Large intestine (tissue), 3 donors: ENCODE measurements at regions not wholly inside any gene's neighbourhood (a gene's known extent, or its start where the extent isn't known, plus 50 kb on each side); places are given as distances from the start of the nearest gene placed in this dataset.

ENCODE experiments used
- DNase-seq, 2 donors: peaks; one replicate each; pipeline versions ENCODE4 v3.0.0 to v3.0.0-alpha.2; 2013
- H3K27ac ChIP-seq: one replicate; pipeline ENCODE4 v1.5.1; 2013; ENCODE audit warnings: low read length
- H3K27me3 ChIP-seq: 2 replicates; pipeline ENCODE4 v1.6.1; 2013; ENCODE audit warnings: low read length; ENCODE audit not compliant: control insufficient read depth, insufficient read depth
- H3K36me3 ChIP-seq: 2 replicates; pipeline ENCODE4 v1.6.1; 2013; ENCODE audit warnings: low read length; ENCODE audit not compliant: control insufficient read depth, insufficient read depth
- H3K4me1 ChIP-seq: one replicate; pipeline ENCODE4 v1.6.1; 2013; ENCODE audit warnings: low read length; ENCODE audit not compliant: control insufficient read depth, insufficient read depth
- H3K4me3 ChIP-seq: one replicate; pipeline ENCODE4 v1.5.1; 2013; ENCODE audit warnings: low read length
- H3K9me3 ChIP-seq: one replicate; pipeline ENCODE4 v1.6.1; 2013; ENCODE audit warnings: mild to moderate bottlenecking, low read depth, low read length, moderate library complexity; ENCODE audit not compliant: control insufficient read depth
- WGBS: methylation state at CpG from one replicate; pipeline ENCODE4 v1.1.5; 2013; ENCODE audit warnings: low lambda C conversion rate; ENCODE audit not compliant: insufficient coverage; 5-methylcytosine and 5-hydroxymethylcytosine counted together

DNA sequence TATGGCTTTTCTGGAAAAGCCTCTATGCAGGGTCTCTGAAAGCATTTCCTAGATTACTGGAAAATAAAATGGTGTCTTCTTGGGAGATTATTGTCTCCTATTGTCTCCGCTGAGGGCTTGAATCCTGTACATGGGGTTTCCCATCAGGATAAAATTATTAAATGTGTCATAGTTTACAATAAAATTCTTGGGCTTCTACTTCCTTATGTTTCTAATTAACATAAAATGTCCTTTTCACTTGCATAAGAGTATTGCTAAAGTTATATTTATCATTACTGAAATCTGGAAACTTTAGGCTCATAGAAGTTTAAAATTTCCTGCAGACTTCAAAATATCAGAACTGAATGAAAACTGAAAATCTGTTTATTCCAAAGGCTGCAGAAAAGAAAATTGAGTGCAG, 595.5 kb upstream of the AGTR1 start:
- DNase-seq, result no peak
- H3K36me3 ChIP-seq, result no peaks in the 10 kb centered on the region
- no peak overlapping the region for H3K4me3 ChIP-seq
- H3K9me3 ChIP-seq, result no peaks in the 10 kb centered on the region
- H3K27me3 ChIP-seq, result no peaks in the 10 kb centered on the region
- 100% methylated on average over 1 of the region's 1 CpG for WGBS
- H3K27ac ChIP-seq, result no peak overlapping the region
- H3K4me1 ChIP-seq, result no peaks in the 10 kb centered on the region

DNA sequence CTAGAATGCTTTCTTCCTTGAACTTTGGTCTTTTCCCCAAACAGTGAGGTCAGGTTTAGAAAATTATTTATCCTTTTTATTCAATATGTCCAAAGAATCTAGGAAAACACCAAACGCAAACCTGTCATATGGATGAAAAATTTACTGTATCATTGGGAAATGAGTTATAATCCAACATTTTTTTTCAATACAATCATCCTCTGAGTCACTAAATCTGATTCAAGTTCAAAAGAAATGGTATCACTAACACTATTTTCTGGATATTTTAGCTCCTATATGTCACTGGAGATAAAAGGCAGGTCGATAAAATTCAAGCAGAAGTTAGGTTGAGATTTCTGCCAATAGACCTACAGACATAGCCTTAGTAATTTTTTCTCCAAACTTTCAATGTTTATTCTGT, 591.6 kb upstream of the AGTR1 start:
- Histone ChIP-seq H3K36me3 (no peaks in the 10 kb centered on the region), H3K4me3 (no peak overlapping the region), H3K27me3 (no peaks in the 10 kb centered on the region), H3K27ac (no peak overlapping the region), H3K4me1 (no peaks in the 10 kb centered on the region), H3K9me3 (no peaks in the 10 kb centered on the region)
- WGBS, result 80% methylated on average over 1 of the region's 2 CpGs
- no peak for DNase-seq

DNA sequence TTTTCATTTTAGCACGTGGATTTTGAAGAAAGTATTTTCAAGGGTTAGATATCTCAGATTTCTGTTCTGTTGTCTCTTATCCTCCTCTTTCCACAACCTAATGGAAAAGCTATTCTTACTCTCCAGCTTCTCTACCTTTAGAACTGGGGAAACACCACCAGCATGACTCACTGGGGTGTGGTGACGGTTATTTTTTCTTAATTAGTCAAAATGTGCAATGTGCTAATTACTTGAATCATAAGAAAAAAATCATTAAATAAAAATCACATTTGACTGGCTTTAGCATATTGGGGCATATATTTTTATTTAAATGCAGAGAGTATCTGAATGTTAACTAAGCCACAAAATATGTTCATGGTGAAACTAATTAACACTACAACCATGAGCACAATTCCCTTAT, 570.7 kb upstream of the AGTR1 start:
- 53% methylated on average over 2 of the region's 2 CpGs for WGBS
- Histone ChIP-seq H3K4me1 (no peaks in the 10 kb centered on the region), H3K27me3 (no peaks in the 10 kb centered on the region), H3K27ac (no peak overlapping the region), H3K9me3 (no peaks in the 10 kb centered on the region), H3K36me3 (no peaks in the 10 kb centered on the region), H3K4me3 (no peak overlapping the region)
- DNase-seq, result no peak

DNA sequence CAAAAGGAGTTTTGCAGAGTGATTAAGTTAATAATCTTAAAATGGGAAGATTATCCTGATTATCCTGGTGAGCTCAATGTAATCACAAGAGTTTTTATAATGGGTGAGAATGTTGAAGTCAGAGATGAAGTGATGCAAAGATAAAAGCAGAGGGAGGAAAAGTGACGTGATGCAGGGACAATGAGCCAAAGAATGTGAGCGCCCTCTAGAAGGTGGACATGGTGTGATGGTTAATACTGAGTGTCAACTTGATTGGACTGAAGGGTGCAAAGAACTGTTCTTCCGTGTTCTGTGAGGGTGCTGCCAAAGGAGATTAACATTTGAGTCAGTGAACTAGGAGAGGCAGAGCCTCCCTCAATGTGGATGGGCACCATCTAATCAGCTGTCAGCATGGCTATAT, 569.6 kb upstream of the AGTR1 start:
- Histone ChIP-seq H3K4me3 (no peak overlapping the region), H3K9me3 (no peaks in the 10 kb centered on the region), H3K36me3 (no peaks in the 10 kb centered on the region), H3K4me1 (no peaks in the 10 kb centered on the region), H3K27ac (no peak overlapping the region), H3K27me3 (no peaks in the 10 kb centered on the region)
- DNase-seq, result no peak
- WGBS, result no CpG with 5 or more reads among the region's 3 CpGs

GRCh38 chr3:148131990-148132638, 565.6 kb upstream of the AGTR1 start:
- no CpG with 5 or more reads among the region's 3 CpGs for WGBS
- Histone ChIP-seq H3K4me1 (no peaks in the 10 kb centered on the region), H3K27me3 (no peaks in the 10 kb centered on the region), H3K4me3 (no peak overlapping the region), H3K36me3 (no peaks in the 10 kb centered on the region), H3K27ac (no peak overlapping the region), H3K9me3 (no peaks in the 10 kb centered on the region)
- DNase-seq, result no peak

DNA sequence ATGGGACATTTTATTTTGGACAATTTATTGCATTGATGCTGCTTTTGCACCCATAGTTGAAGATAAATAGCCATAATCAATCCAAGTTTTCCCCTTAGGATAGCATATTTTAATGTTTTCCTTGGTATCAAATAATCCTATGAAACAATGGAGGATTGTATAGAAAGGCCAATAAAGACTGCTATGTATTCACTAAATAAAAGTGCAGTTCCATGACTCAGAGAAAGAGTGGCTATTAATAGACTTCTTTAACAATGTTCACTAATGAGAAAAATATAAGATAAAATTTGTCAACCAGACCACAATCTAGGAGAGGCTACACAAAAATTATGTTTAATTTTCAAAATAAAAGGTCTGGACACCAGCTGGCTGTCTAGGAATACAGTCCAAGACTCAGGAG, 560.9 kb upstream of the AGTR1 start:
- DNase-seq, result no peak
- Histone ChIP-seq H3K36me3 (no peaks in the 10 kb centered on the region), H3K27me3 (no peaks in the 10 kb centered on the region)

DNA sequence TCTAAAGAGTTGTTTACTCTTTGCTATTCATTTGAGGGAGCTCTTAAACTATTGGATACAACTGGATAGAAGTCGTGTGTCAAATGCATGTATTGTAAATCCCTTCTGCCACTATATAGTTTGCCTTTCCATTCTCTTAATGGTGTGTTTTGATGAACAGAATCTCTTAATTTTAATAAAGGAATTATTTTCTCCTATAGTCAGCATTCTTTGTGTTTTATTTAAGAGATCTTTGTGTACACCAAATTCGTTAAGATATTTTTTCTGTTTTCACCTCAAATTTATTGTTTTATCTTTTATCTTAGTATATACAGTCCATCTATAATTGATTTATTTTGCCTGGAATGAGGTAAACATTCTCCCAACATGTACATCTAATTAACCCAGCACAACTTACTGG, 551.5 kb upstream of the AGTR1 start:
- H3K27me3 ChIP-seq, result no peaks in the 10 kb centered on the region
- H3K4me1 ChIP-seq, result no peaks in the 10 kb centered on the region
- H3K9me3 ChIP-seq, result no peaks in the 10 kb centered on the region
- no peak overlapping the region for H3K4me3 ChIP-seq
- 71% methylated on average over 2 of the region's 2 CpGs for WGBS
- no peak for DNase-seq
- H3K27ac ChIP-seq, result no peak overlapping the region
- no peaks in the 10 kb centered on the region for H3K36me3 ChIP-seq

More for the DNA sequence above, 560.9 kb upstream of the AGTR1 start:
- Histone ChIP-seq H3K27ac (no peak overlapping the region), H3K4me3 (no peak overlapping the region), H3K9me3 (no peaks in the 10 kb centered on the region), H3K4me1 (no peaks in the 10 kb centered on the region)

GRCh38 chr3:148146947-148147826, 550.5 kb upstream of the AGTR1 start:
- DNase-seq, result no peak
- WGBS, result 57% methylated on average over 1 of the region's 2 CpGs
- no peaks in the 10 kb centered on the region for H3K4me1 ChIP-seq
- no peaks in the 10 kb centered on the region for H3K36me3 ChIP-seq
- no peak overlapping the region for H3K27ac ChIP-seq
- no peaks in the 10 kb centered on the region for H3K27me3 ChIP-seq
- H3K9me3 ChIP-seq, result no peaks in the 10 kb centered on the region
- H3K4me3 ChIP-seq, result no peak overlapping the region

GRCh38 chr3:148147903-148148302, 549.8 kb upstream of the AGTR1 start:
- no peak overlapping the region for H3K4me3 ChIP-seq
- H3K27me3 ChIP-seq, result no peaks in the 10 kb centered on the region
- no peaks in the 10 kb centered on the region for H3K4me1 ChIP-seq
- H3K9me3 ChIP-seq, result no peaks in the 10 kb centered on the region
- no peak for DNase-seq
- H3K36me3 ChIP-seq, result no peaks in the 10 kb centered on the region
- H3K27ac ChIP-seq, result no peak overlapping the region
- 100% methylated on average over 1 of the region's 2 CpGs for WGBS

DNA sequence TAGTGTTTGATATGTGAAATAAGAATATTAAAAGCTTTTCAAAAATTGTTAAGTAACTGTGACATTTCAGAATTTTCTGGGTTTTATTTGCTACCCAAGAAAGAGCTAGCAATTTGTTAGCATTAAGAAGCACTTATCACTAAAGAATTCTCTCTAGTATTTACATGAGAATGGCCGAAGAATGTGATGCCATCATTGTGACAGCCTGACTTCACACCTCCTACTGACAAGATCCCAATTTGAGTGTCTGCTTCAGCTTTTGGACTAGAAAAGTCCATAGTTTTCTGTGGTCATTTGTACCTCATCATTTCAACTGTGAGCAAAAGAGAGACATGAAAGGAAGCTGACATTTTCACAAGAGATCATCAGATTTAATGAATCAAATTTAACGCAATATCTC, 548.1 kb upstream of the AGTR1 start:
- H3K27me3 ChIP-seq, result no peaks in the 10 kb centered on the region
- DNase-seq, result no peak
- H3K4me3 ChIP-seq, result no peak overlapping the region
- no peaks in the 10 kb centered on the region for H3K4me1 ChIP-seq
- H3K9me3 ChIP-seq, result no peaks in the 10 kb centered on the region
- H3K36me3 ChIP-seq, result no peaks in the 10 kb centered on the region
- WGBS, result no CpG with 5 or more reads among the region's 2 CpGs
- no peak overlapping the region for H3K27ac ChIP-seq

DNA sequence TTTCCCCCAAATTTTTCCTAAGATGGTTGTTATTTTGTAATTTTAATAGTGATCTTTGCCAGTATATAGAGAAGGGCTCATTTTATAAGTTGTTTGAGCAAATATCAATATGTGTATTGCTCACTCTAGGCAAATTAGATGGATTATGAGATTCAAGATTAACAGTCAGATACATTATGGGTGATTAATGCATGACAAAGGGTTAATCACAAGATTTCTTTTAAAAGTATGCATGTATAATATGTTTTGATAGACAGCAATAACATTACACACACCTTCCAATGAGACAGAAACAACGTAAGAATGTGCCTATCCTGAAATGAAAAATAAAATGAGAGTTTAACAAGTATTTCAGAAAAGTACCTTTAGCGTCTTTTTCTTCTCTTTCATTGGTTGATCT, 547.6 kb upstream of the AGTR1 start:
- H3K9me3 ChIP-seq, result no peaks in the 10 kb centered on the region
- no peaks in the 10 kb centered on the region for H3K36me3 ChIP-seq
- no peak overlapping the region for H3K4me3 ChIP-seq
- no peaks in the 10 kb centered on the region for H3K27me3 ChIP-seq
- H3K27ac ChIP-seq, result no peak overlapping the region
- no peak for DNase-seq
- no peaks in the 10 kb centered on the region for H3K4me1 ChIP-seq
- WGBS, result 100% methylated on average over 2 of the region's 2 CpGs
